SK-N-SH (cell line): ENCODE measurements at regions not wholly inside any gene's neighbourhood (a gene's known extent, or its start where the extent isn't known, plus 50 kb on each side); places are given as distances from the start of the nearest gene placed in this dataset.

ENCODE experiments used
- SIN3A ChIP-seq: IDR thresholded peaks from 2 replicates; pipeline ENCODE4 v1.6.1; 2012; ENCODE audit warnings: low read depth, mild to moderate bottlenecking, low read length, moderate library complexity, borderline replicate concordance
- TAF1 ChIP-seq: IDR thresholded peaks from 2 replicates; pipeline ENCODE4 v1.6.1; 2012; ENCODE audit warnings: low read depth, mild to moderate bottlenecking, low read length, moderate library complexity, borderline replicate concordance

DNA sequence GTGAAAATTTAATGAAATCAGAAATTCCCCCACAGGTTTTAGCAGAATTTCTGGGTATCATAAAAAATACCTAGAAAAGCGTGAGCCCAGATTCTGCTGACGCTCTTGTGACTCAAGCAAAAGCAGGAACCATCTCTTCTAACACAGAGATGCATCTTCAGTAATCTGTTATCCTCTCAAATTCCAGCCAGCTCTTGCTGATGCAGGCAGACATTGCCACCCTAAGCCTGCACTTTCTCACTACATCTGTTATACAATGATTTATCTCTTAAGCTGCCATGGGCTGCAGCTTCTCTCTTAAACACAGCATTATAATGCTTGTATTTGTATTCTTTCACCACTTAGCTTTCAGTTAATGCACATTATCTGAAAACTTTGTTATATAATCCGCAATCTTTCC lies 113.0 kb upstream of the RGS1 start:
- TF ChIP-seq SIN3A (no peak), TAF1 (no peak)
